H9 (cell line): ENCODE measurements at regions not wholly inside any gene's neighbourhood (a gene's known extent, or its start where the extent isn't known, plus 50 kb on each side); places are given as distances from the start of the nearest gene placed in this dataset.

Experiments
- DNase-seq: peaks from one replicate; pipeline ENCODE4 v3.0.0-alpha.2; 2017
- H2AFZ ChIP-seq: one replicate; pipeline ENCODE4 v1.6.1; 2013; ENCODE audit warnings: mild to moderate bottlenecking, low read length, control low read depth, moderate library complexity
- H2AK5ac ChIP-seq: 2 replicates; pipeline ENCODE4 v1.6.1; 2013; ENCODE audit warnings: low read length, control low read depth, mixed read lengths; ENCODE audit not compliant: insufficient read length
- H2BK120ac ChIP-seq: one replicate; pipeline ENCODE4 v1.6.1; 2013; ENCODE audit warnings: low read depth, mild to moderate bottlenecking, low read length, control low read depth, inconsistent platforms; ENCODE audit not compliant: poor library complexity, severe bottlenecking
- H2BK12ac ChIP-seq: 2 replicates; pipeline ENCODE4 v1.6.1; 2013; ENCODE audit warnings: low read length, control low read depth, mixed read lengths, low read depth; ENCODE audit not compliant: insufficient read length
- H2BK15ac ChIP-seq: 2 replicates; pipeline ENCODE4 v1.6.1; 2013; ENCODE audit warnings: low read depth, low read length, control low read depth
- H2BK20ac ChIP-seq: one replicate; pipeline ENCODE4 v1.6.1; 2013; ENCODE audit warnings: low read depth, mild to moderate bottlenecking, low read length, control low read depth, inconsistent platforms; ENCODE audit not compliant: poor library complexity, severe bottlenecking
- H2BK5ac ChIP-seq: 2 replicates; pipeline ENCODE4 v1.6.1; 2013; ENCODE audit warnings: low read length, control low read depth, mixed read lengths; ENCODE audit not compliant: insufficient read length
- H3K14ac ChIP-seq: 2 replicates; pipeline ENCODE4 v1.6.1; 2013; ENCODE audit warnings: low read length, control low read depth; ENCODE audit not compliant: insufficient read depth
- H3K18ac ChIP-seq: 2 replicates; pipeline ENCODE4 v1.6.1; 2013; ENCODE audit warnings: low read depth, mild to moderate bottlenecking, mixed read lengths, low read length, control low read depth; ENCODE audit not compliant: insufficient read length
- H3K23ac ChIP-seq: 2 replicates; pipeline ENCODE4 v1.6.1; 2013; ENCODE audit warnings: low read length, control low read depth, mixed read lengths, low read depth; ENCODE audit not compliant: insufficient read length
- H3K23me2 ChIP-seq: 2 replicates; pipeline ENCODE4 v1.6.1; 2013; ENCODE audit warnings: low read depth, mild to moderate bottlenecking, mixed read lengths, low read length, control low read depth; ENCODE audit not compliant: insufficient read length, poor library complexity, severe bottlenecking
- H3K27ac ChIP-seq: 2 replicates; pipeline ENCODE4 v1.5.1; 2013; ENCODE audit warnings: low read length, control low read depth, mixed read lengths, low read depth; ENCODE audit not compliant: insufficient read length
- H3K27me3 ChIP-seq: 2 replicates; pipeline ENCODE4 v1.6.1; 2013; ENCODE audit warnings: low read length, control low read depth, inconsistent platforms; ENCODE audit not compliant: insufficient read depth
- H3K4ac ChIP-seq: 2 replicates; pipeline ENCODE4 v1.6.1; 2013; ENCODE audit warnings: low read depth, mild to moderate bottlenecking, control low read depth, inconsistent platforms, low read length, moderate library complexity
- H3K4me1 ChIP-seq: 2 replicates; pipeline ENCODE4 v1.6.1; 2013; ENCODE audit warnings: low read length, control low read depth, inconsistent platforms; ENCODE audit not compliant: insufficient read depth
- H3K4me2 ChIP-seq: 2 replicates; pipeline ENCODE4 v1.6.1; 2013; ENCODE audit warnings: low read length, control low read depth, mixed read lengths; ENCODE audit not compliant: insufficient read length, insufficient read depth
- H3K56ac ChIP-seq: 2 replicates; pipeline ENCODE4 v1.6.1; 2013; ENCODE audit warnings: low read depth, mild to moderate bottlenecking, mixed read lengths, low read length, control low read depth; ENCODE audit not compliant: insufficient read length
- H3K79me1 ChIP-seq: 2 replicates; pipeline ENCODE4 v1.6.1; 2013; ENCODE audit warnings: low read depth, mild to moderate bottlenecking, moderate library complexity, low read length, control low read depth, inconsistent platforms; ENCODE audit not compliant: insufficient read depth, poor library complexity, severe bottlenecking
- H3K79me2 ChIP-seq: 2 replicates; pipeline ENCODE4 v1.6.1; 2013; ENCODE audit warnings: low read length, control low read depth, inconsistent platforms; ENCODE audit not compliant: insufficient read depth
- H3K9ac ChIP-seq: 2 replicates; pipeline ENCODE4 v1.6.1; 2013; ENCODE audit warnings: low read length, control low read depth, mixed read lengths; ENCODE audit not compliant: insufficient read length; ENCODE audit errors: extremely low read depth
- H3K9me3 ChIP-seq: one replicate; pipeline ENCODE4 v1.6.1; 2013; ENCODE audit warnings: low read depth, low read length, inconsistent platforms; ENCODE audit not compliant: control insufficient read depth
- H3T11ph ChIP-seq: one replicate; pipeline ENCODE4 v1.6.1; 2013; ENCODE audit warnings: mild to moderate bottlenecking, low read length, control low read depth, inconsistent platforms
- H4K20me1 ChIP-seq: one replicate; pipeline ENCODE4 v1.6.1; 2013; ENCODE audit not compliant: control insufficient read depth, insufficient read length, insufficient read depth
- H4K5ac ChIP-seq: 2 replicates; pipeline ENCODE4 v1.6.1; 2013; ENCODE audit warnings: low read depth, mild to moderate bottlenecking, mixed read lengths, low read length, control low read depth; ENCODE audit not compliant: insufficient read length
- H4K8ac ChIP-seq: replicated peaks from 2 replicates; pipeline ENCODE4 v1.6.1; 2013; ENCODE audit warnings: low read length, control low read depth, mixed read lengths, low read depth; ENCODE audit not compliant: insufficient read length
- H4K91ac ChIP-seq: 2 replicates; pipeline ENCODE4 v1.6.1; 2013; ENCODE audit warnings: low read depth, mild to moderate bottlenecking, moderate library complexity, mixed read lengths, low read length, control low read depth; ENCODE audit not compliant: insufficient read length
- H3K27ac Mint-ChIP-seq, 3 experiments: 2 replicates in 2 of 3; 3 replicates in 1 of 3; pipeline ENCODE4 v1.8.0; 2020 to 2021; ENCODE audit warnings: mixed read lengths in 3 of 3, mild to moderate bottlenecking in 1 of 3, moderate library complexity in 1 of 3
- H3K27me3 Mint-ChIP-seq: 2 replicates; pipeline ENCODE4 v1.8.0; 2021; ENCODE audit warnings: low read depth, mild to moderate bottlenecking, moderate library complexity, mixed read lengths
- H3K36me3 Mint-ChIP-seq, 3 experiments: 2 replicates in 2 of 3; 3 replicates in 1 of 3; pipeline ENCODE4 v1.8.0; 2020 to 2021; ENCODE audit warnings: low read depth in 3 of 3, mixed read lengths in 3 of 3; ENCODE audit not compliant: insufficient read depth in 1 of 3
- H3K4me1 Mint-ChIP-seq, 2 experiments: 2 replicates each; pipeline ENCODE4 v1.8.0; 2020; ENCODE audit warnings: mixed read lengths in 2 of 2
- H3K4me3 Mint-ChIP-seq, 2 experiments: 2 replicates in 1 of 2; 3 replicates in 1 of 2; pipeline ENCODE4 v1.8.0; 2020 to 2021; ENCODE audit warnings: mild to moderate bottlenecking in 2 of 2, mixed read lengths in 2 of 2, moderate library complexity in 1 of 2
- H3K9me3 Mint-ChIP-seq, 2 experiments: 2 replicates in 1 of 2; 3 replicates in 1 of 2; pipeline ENCODE4 v1.8.0; 2020; ENCODE audit warnings: mild to moderate bottlenecking in 2 of 2, mixed read lengths in 2 of 2, moderate library complexity in 1 of 2
- WGBS: extraction: QIAGEN DNeasy Blood & Tissue Kit; methylation state at CpG from one replicate; pipeline ENCODE4 v1.1.7; 2013; ENCODE audit warnings: missing lambda C conversion rate, low lambda C conversion rate, mixed read lengths; ENCODE audit not compliant: insufficient read length; ENCODE audit errors: extremely low coverage; 5-methylcytosine and 5-hydroxymethylcytosine counted together
- TF ChIP-seq, protein P1 (sequence below): fragments of 200-600 bp; sonication (generic); conservative IDR thresholded peaks from 3 replicates; pipeline ENCODE4 v1.8.0; 2021; ENCODE audit warnings: antibody characterized with exemption, mild to moderate bottlenecking

GRCh38 chr10:64515970-64516699 is 994.9 kb downstream of the REEP3 start:
- no peak overlapping the region for H2BK20ac ChIP-seq
- no peak overlapping the region for H3K27ac ChIP-seq
- H3K9me3 ChIP-seq, result no peaks in the 10 kb centered on the region
- H3K23me2 ChIP-seq, result no peaks in the 10 kb centered on the region
- no peak overlapping the region for H3K27ac Mint-ChIP-seq
- H3K4me1 Mint-ChIP-seq, result no peaks in the 10 kb centered on the region
- H3K4me1 ChIP-seq, result no peaks in the 10 kb centered on the region
- H3K79me1 ChIP-seq, result no peaks in the 10 kb centered on the region
- no peak overlapping the region for H4K5ac ChIP-seq
- no peaks in the 10 kb centered on the region for H3K79me2 ChIP-seq
- no peak overlapping the region for H3K23ac ChIP-seq
- no CpG with 5 or more reads among the region's 2 CpGs for WGBS
- no peak overlapping the region for H3T11ph ChIP-seq
- no peak overlapping the region for H2BK120ac ChIP-seq
- DNase-seq, result no peak
- no peak overlapping the region for H3K4me2 ChIP-seq
- H4K20me1 ChIP-seq, result no peaks in the 10 kb centered on the region
- H3K14ac ChIP-seq, result no peak overlapping the region
- H4K91ac ChIP-seq, result no peak overlapping the region
- no peak overlapping the region for H2BK12ac ChIP-seq
- H2AFZ ChIP-seq, result no peak overlapping the region
- no peak overlapping the region for H3K9ac ChIP-seq
- TF ChIP-seq, protein P1, sequence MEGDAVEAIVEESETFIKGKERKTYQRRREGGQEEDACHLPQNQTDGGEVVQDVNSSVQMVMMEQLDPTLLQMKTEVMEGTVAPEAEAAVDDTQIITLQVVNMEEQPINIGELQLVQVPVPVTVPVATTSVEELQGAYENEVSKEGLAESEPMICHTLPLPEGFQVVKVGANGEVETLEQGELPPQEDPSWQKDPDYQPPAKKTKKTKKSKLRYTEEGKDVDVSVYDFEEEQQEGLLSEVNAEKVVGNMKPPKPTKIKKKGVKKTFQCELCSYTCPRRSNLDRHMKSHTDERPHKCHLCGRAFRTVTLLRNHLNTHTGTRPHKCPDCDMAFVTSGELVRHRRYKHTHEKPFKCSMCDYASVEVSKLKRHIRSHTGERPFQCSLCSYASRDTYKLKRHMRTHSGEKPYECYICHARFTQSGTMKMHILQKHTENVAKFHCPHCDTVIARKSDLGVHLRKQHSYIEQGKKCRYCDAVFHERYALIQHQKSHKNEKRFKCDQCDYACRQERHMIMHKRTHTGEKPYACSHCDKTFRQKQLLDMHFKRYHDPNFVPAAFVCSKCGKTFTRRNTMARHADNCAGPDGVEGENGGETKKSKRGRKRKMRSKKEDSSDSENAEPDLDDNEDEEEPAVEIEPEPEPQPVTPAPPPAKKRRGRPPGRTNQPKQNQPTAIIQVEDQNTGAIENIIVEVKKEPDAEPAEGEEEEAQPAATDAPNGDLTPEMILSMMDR, result no peak
- no peaks in the 10 kb centered on the region for H3K27me3 Mint-ChIP-seq
- H3K56ac ChIP-seq, result no peak overlapping the region
- H3K27me3 ChIP-seq, result no peaks in the 10 kb centered on the region
- no peak overlapping the region for H3K4ac ChIP-seq
- H2BK5ac ChIP-seq, result no peak overlapping the region
- H3K4me3 Mint-ChIP-seq, result no peak overlapping the region; a peak in 1 of 5 replicates
- H2BK15ac ChIP-seq, result no peak overlapping the region
- H3K9me3 Mint-ChIP-seq, result no peaks in the 10 kb centered on the region
- H4K8ac ChIP-seq, result no peak overlapping the region
- H2AK5ac ChIP-seq, result no peak overlapping the region
- no peaks in the 10 kb centered on the region for H3K36me3 Mint-ChIP-seq
- no peak overlapping the region for H3K18ac ChIP-seq
